Keratinocyte (primary cell): ENCODE measurements at regions not wholly inside any gene's neighbourhood (a gene's known extent, or its start where the extent isn't known, plus 50 kb on each side); places are given as distances from the start of the nearest gene placed in this dataset.

Experiments used
- CTCF ChIP-seq, 3 experiments: IDR thresholded peaks in 1 of 3; conservative IDR thresholded peaks in 1 of 3; optimal IDR thresholded peaks in 1 of 3; 2 replicates in 2 of 3; 3 replicates in 1 of 3; pipeline versions ENCODE3 to v1.5.1; 2011; ENCODE audit warnings: low read length in 3 of 3, mild to moderate bottlenecking in 3 of 3, moderate library complexity in 2 of 3, control low read depth in 1 of 3, inconsistent platforms in 1 of 3; ENCODE audit not compliant: insufficient read depth in 2 of 3; ENCODE audit errors: extremely low read depth in 1 of 3
- EZH2 ChIP-seq: IDR thresholded peaks from one replicate; pipeline ENCODE4 v1.6.1; 2012; ENCODE audit warnings: inconsistent platforms, mild to moderate bottlenecking, low read length, moderate library complexity

- no peak for TF ChIP-seq CTCF (optimal IDR thresholded peaks at IDR 0.05 in 1 of 3, IDR thresholded peaks at IDR 0.05 in 1 of 3, conservative IDR thresholded peaks at IDR 0.05 in 1 of 3; ENCODE audit: extremely low read depth in 1 of 3, insufficient read depth in 2 of 3, low read length in 3 of 3)
- TF ChIP-seq EZH2: no peak
Observed at GRCh38 chr3:88440701-88441100, 290.9 kb downstream of the C3orf38 start.
